Activated naive CD4-positive, alpha-beta T cell treated with anti-CD3 and anti-CD28 coated beads, Interleukin-2, amount 50 U/mL, for 24 hours (primary cell): ENCODE measurements at regions not wholly inside any gene's neighbourhood (a gene's known extent, or its start where the extent isn't known, plus 50 kb on each side); places are given as distances from the start of the nearest gene placed in this dataset.
"Not testable (repeated sequence)": the region's sequence is repeated elsewhere in the genome, so short reads cannot be mapped to it uniquely, and the experiment has no call there.

ENCODE experiments used
- H3K27ac Mint-ChIP-seq: one replicate; pipeline ENCODE4 v1.8.0; 2021; ENCODE audit warnings: mild to moderate bottlenecking, mixed read lengths
- H3K27me3 Mint-ChIP-seq: one replicate; pipeline ENCODE4 v1.8.0; 2021; ENCODE audit warnings: mixed read lengths
- H3K36me3 Mint-ChIP-seq: one replicate; pipeline ENCODE4 v1.8.0; 2021; ENCODE audit warnings: mixed read lengths
- H3K4me1 Mint-ChIP-seq: one replicate; pipeline ENCODE4 v1.8.0; 2021; ENCODE audit warnings: mixed read lengths
- H3K4me3 Mint-ChIP-seq: one replicate; pipeline ENCODE4 v1.8.0; 2021; ENCODE audit warnings: mild to moderate bottlenecking, mixed read lengths
- H3K9me3 Mint-ChIP-seq: one replicate; pipeline ENCODE4 v1.8.0; 2021; ENCODE audit warnings: mixed read lengths

- H3K27me3 Mint-ChIP-seq, H3K36me3 Mint-ChIP-seq, H3K4me3 Mint-ChIP-seq, H3K4me1 Mint-ChIP-seq, H3K27ac Mint-ChIP-seq, H3K9me3 Mint-ChIP-seq: not testable (repeated sequence)
These were observed 79.5 kb upstream of the PLGLB2 start for GRCh38 chr2:87668361-87668760.

- H3K9me3 Mint-ChIP-seq, H3K27me3 Mint-ChIP-seq, H3K27ac Mint-ChIP-seq, H3K36me3 Mint-ChIP-seq, H3K4me1 Mint-ChIP-seq, H3K4me3 Mint-ChIP-seq: not testable (repeated sequence)
These were observed 78.2 kb upstream of the PLGLB2 start for GRCh38 chr2:87669633-87670231.

GRCh38 chr2:87672404-87672803 is 75.5 kb upstream of the PLGLB2 start:
- not testable (repeated sequence) for H3K27ac Mint-ChIP-seq, H3K4me3 Mint-ChIP-seq, H3K4me1 Mint-ChIP-seq, H3K27me3 Mint-ChIP-seq, H3K9me3 Mint-ChIP-seq, H3K36me3 Mint-ChIP-seq

GRCh38 chr2:87674729-87675128 is 73.2 kb upstream of the PLGLB2 start:
- not testable (repeated sequence) for H3K9me3 Mint-ChIP-seq, H3K36me3 Mint-ChIP-seq, H3K4me3 Mint-ChIP-seq, H3K27me3 Mint-ChIP-seq, H3K4me1 Mint-ChIP-seq, H3K27ac Mint-ChIP-seq

- not testable (repeated sequence) for H3K9me3 Mint-ChIP-seq, H3K27ac Mint-ChIP-seq, H3K36me3 Mint-ChIP-seq, H3K4me1 Mint-ChIP-seq, H3K4me3 Mint-ChIP-seq, H3K27me3 Mint-ChIP-seq
These were observed 72.4 kb upstream of the PLGLB2 start for GRCh38 chr2:87675487-87675886.

GRCh38 chr2:87677421-87677923 is 70.4 kb upstream of the PLGLB2 start:
- not testable (repeated sequence) for H3K27ac Mint-ChIP-seq, H3K9me3 Mint-ChIP-seq, H3K36me3 Mint-ChIP-seq, H3K4me3 Mint-ChIP-seq, H3K4me1 Mint-ChIP-seq, H3K27me3 Mint-ChIP-seq

GRCh38 chr2:87678742-87679173 is 69.1 kb upstream of the PLGLB2 start:
- not testable (repeated sequence) for H3K4me3 Mint-ChIP-seq, H3K27ac Mint-ChIP-seq, H3K36me3 Mint-ChIP-seq, H3K9me3 Mint-ChIP-seq, H3K27me3 Mint-ChIP-seq, H3K4me1 Mint-ChIP-seq

GRCh38 chr2:87679950-87680349 is 67.9 kb upstream of the PLGLB2 start:
- H3K27me3 Mint-ChIP-seq, H3K4me3 Mint-ChIP-seq, H3K27ac Mint-ChIP-seq, H3K9me3 Mint-ChIP-seq, H3K4me1 Mint-ChIP-seq, H3K36me3 Mint-ChIP-seq: not testable (repeated sequence)

GRCh38 chr2:87680691-87681090 is 67.2 kb upstream of the PLGLB2 start:
- peaks cover 10% of the 10 kb centered on the region for H3K4me1 Mint-ChIP-seq
- H3K36me3 Mint-ChIP-seq, H3K4me3 Mint-ChIP-seq, H3K27me3 Mint-ChIP-seq, H3K9me3 Mint-ChIP-seq, H3K27ac Mint-ChIP-seq: not testable (repeated sequence)

GRCh38 chr2:87683451-87683850 is 64.4 kb upstream of the PLGLB2 start:
- H3K27ac Mint-ChIP-seq, H3K36me3 Mint-ChIP-seq, H3K4me3 Mint-ChIP-seq, H3K9me3 Mint-ChIP-seq, H3K27me3 Mint-ChIP-seq: not testable (repeated sequence)
- peaks cover 10% of the 10 kb centered on the region for H3K4me1 Mint-ChIP-seq

- Mint-ChIP-seq H3K27ac (peak overlapping the region; percentile 51), H3K4me1 (peaks cover 10% of the 10 kb centered on the region)
- H3K4me3 Mint-ChIP-seq, H3K27me3 Mint-ChIP-seq, H3K36me3 Mint-ChIP-seq, H3K9me3 Mint-ChIP-seq: not testable (repeated sequence)
These were observed 63.9 kb upstream of the PLGLB2 start for GRCh38 chr2:87683961-87684360.

GRCh38 chr2:87685558-87685957 is 62.3 kb upstream of the PLGLB2 start:
- peaks cover 10% of the 10 kb centered on the region for H3K4me1 Mint-ChIP-seq
- not testable (repeated sequence) for H3K4me3 Mint-ChIP-seq, H3K27ac Mint-ChIP-seq, H3K9me3 Mint-ChIP-seq, H3K27me3 Mint-ChIP-seq, H3K36me3 Mint-ChIP-seq

GRCh38 chr2:87686873-87687549 is 60.9 kb upstream of the PLGLB2 start:
- H3K4me3 Mint-ChIP-seq, H3K27me3 Mint-ChIP-seq, H3K27ac Mint-ChIP-seq, H3K9me3 Mint-ChIP-seq, H3K36me3 Mint-ChIP-seq: not testable (repeated sequence)
- peaks cover 14% of the 10 kb centered on the region for H3K4me1 Mint-ChIP-seq

GRCh38 chr2:87687550-87688270 is 60.2 kb upstream of the PLGLB2 start:
- H3K27ac Mint-ChIP-seq, H3K4me3 Mint-ChIP-seq, H3K9me3 Mint-ChIP-seq, H3K36me3 Mint-ChIP-seq, H3K27me3 Mint-ChIP-seq: not testable (repeated sequence)
- peaks cover 12% of the 10 kb centered on the region for H3K4me1 Mint-ChIP-seq

GRCh38 chr2:87691899-87692592 is 55.8 kb upstream of the PLGLB2 start:
- H3K27me3 Mint-ChIP-seq, H3K9me3 Mint-ChIP-seq, H3K4me1 Mint-ChIP-seq, H3K4me3 Mint-ChIP-seq, H3K36me3 Mint-ChIP-seq: not testable (repeated sequence)
- peak overlapping the region; percentile 52 for H3K27ac Mint-ChIP-seq

- H3K27ac Mint-ChIP-seq, H3K9me3 Mint-ChIP-seq, H3K4me1 Mint-ChIP-seq, H3K36me3 Mint-ChIP-seq, H3K27me3 Mint-ChIP-seq, H3K4me3 Mint-ChIP-seq: not testable (repeated sequence)
These were observed 55.0 kb upstream of the PLGLB2 start for GRCh38 chr2:87692914-87693313.
